Bone marrow (tissue), 2 donors: ENCODE measurements at regions not wholly inside any gene's neighbourhood (a gene's known extent, or its start where the extent isn't known, plus 50 kb on each side); places are given as distances from the start of the nearest gene placed in this dataset.

ENCODE experiments used
- DNase-seq, 2 donors: peaks; one replicate each; lab custom pipeline; 2025; lab: John Stamatoyannopoulos, UW

GRCh38 chr6:19035461-19036195 is 648.5 kb downstream of the RNF144B start:
- DNase-seq, result no peak

GRCh38 chr6:19036196-19036555 is 649.0 kb downstream of the RNF144B start:
- DNase-seq, result no peak

GRCh38 chr6:19037607-19038006 is 650.5 kb downstream of the RNF144B start:
- DNase-seq, result no peak

GRCh38 chr6:19039287-19039686 is 652.1 kb downstream of the RNF144B start:
- no peak for DNase-seq

GRCh38 chr6:19041906-19042305 is 654.8 kb downstream of the RNF144B start:
- DNase-seq, result no peak

GRCh38 chr6:19042420-19042819 is 655.3 kb downstream of the RNF144B start:
- DNase-seq, result no peak

- DNase-seq, result no peak
These were observed 663.6 kb downstream of the RNF144B start for GRCh38 chr6:19050765-19051164.

- DNase-seq, result no peak
These were observed 665.1 kb downstream of the RNF144B start for GRCh38 chr6:19052219-19052618.

GRCh38 chr6:19059102-19059501 is 672.0 kb downstream of the RNF144B start:
- DNase-seq, result no peak

- DNase-seq, result no peak
These were observed 680.0 kb downstream of the RNF144B start for GRCh38 chr6:19067165-19067564.

GRCh38 chr6:19070520-19070919 is 683.4 kb downstream of the RNF144B start:
- DNase-seq, result no peak

GRCh38 chr6:19083801-19084200 is 696.7 kb downstream of the RNF144B start:
- DNase-seq, result no peak

- DNase-seq, result no peak
These were observed 699.3 kb downstream of the RNF144B start for GRCh38 chr6:19086480-19086879.

GRCh38 chr6:19087296-19087695 is 700.1 kb downstream of the RNF144B start:
- DNase-seq, result no peak

- DNase-seq, result no peak
These were observed 700.7 kb downstream of the RNF144B start for GRCh38 chr6:19087897-19088296.

- DNase-seq, result no peak
These were observed 713.6 kb downstream of the RNF144B start for GRCh38 chr6:19100752-19101151.

GRCh38 chr6:19102936-19103335 is 715.8 kb downstream of the RNF144B start:
- no peak for DNase-seq

GRCh38 chr6:19107468-19107867 is 720.3 kb downstream of the RNF144B start:
- no peak for DNase-seq

- no peak for DNase-seq
These were observed 715.6 kb upstream of the ID4 start for GRCh38 chr6:19121521-19121920.

GRCh38 chr6:19127081-19127480 is 710.1 kb upstream of the ID4 start:
- DNase-seq, result no peak

- no peak for DNase-seq
These were observed 708.5 kb upstream of the ID4 start for GRCh38 chr6:19128701-19129100.

- no peak for DNase-seq
These were observed 701.5 kb upstream of the ID4 start for GRCh38 chr6:19135706-19136105.

GRCh38 chr6:19137505-19137904 is 699.7 kb upstream of the ID4 start:
- DNase-seq, result no peak

- DNase-seq, result no peak
These were observed 694.9 kb upstream of the ID4 start for GRCh38 chr6:19142275-19142674.
